HL-60 (cell line): ENCODE measurements at regions not wholly inside any gene's neighbourhood (a gene's known extent, or its start where the extent isn't known, plus 50 kb on each side); places are given as distances from the start of the nearest gene placed in this dataset.

Experiments
- DNase-seq, 2 experiments: peaks; one replicate each; pipeline ENCODE4 v3.0.0-alpha.2; 2010 to 2020; ENCODE audit warnings: low read depth in 1 of 2, low spot score in 1 of 2
- H3K27ac ChIP-seq: fragments of 250-450 bp; sonication (Bioruptor Pico); replicated peaks from 2 replicates; pipeline ENCODE4 v1.5.1; 2020; ENCODE audit warnings: mild to moderate bottlenecking, moderate library complexity
- H3K27me3 ChIP-seq: fragments of 250-450 bp; sonication (Bioruptor Pico); 2 replicates; pipeline ENCODE4 v1.5.1; 2021; ENCODE audit warnings: mild to moderate bottlenecking, moderate library complexity; ENCODE audit not compliant: insufficient read depth, poor library complexity, severe bottlenecking
- H3K4me3 ChIP-seq: replicated peaks from 2 replicates; pipeline ENCODE4 v1.5.1; 2011; ENCODE audit warnings: mild to moderate bottlenecking, control low read depth, low read length; ENCODE audit not compliant: insufficient read depth
- GABPA ChIP-seq: IDR thresholded peaks from 2 replicates; pipeline ENCODE4 v1.6.1; 2012; ENCODE audit warnings: low read depth
- POLR2AphosphoS5 ChIP-seq: IDR thresholded peaks from 2 replicates; pipeline ENCODE4 v1.6.1; 2012; ENCODE audit warnings: low read depth
- SPI1 ChIP-seq: IDR thresholded peaks from 2 replicates; pipeline ENCODE4 v1.6.1; 2012; ENCODE audit warnings: low read depth, mild to moderate bottlenecking, borderline replicate concordance
- TF ChIP-seq, protein P1 (sequence below): IDR thresholded peaks from one replicate; pipeline ENCODE4 v1.5.1; 2011; ENCODE audit warnings: low read length, control low read depth, inconsistent platforms; ENCODE audit not compliant: insufficient read depth
- TF ChIP-seq, protein P2 (sequence below): IDR thresholded peaks from 2 replicates; pipeline ENCODE4 v1.6.1; 2012; ENCODE audit warnings: low read depth; ENCODE audit not compliant: insufficient replicate concordance

DNA sequence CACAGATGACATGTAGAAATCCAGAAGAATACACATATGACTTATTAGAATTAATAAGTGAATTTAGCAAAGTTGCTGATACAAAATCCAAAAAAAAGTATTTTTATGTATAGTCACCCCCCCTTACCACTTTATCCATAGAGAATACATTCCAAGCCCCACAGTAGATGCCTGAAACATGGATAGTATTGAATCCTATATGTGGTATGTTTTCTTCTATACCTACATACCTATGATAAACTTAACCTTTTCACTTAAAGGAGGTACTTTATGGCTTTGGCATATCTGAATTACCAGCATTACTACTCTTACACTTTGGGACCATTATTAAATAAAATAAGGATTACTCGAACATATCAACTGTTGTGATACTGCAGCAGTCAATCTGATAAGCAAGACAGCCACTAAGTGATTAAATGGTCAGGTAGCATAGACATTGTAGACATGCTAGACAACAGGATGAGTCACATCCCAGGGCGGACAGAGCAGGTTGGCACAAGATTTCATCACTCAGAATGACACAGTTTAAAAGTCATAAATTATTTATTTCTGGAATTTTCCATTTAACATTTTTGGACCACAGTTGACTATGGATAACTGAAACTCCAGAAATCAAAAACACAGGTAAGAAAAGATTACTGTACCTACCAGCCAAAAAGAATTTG, 208.2 kb upstream of the CHAC2 start:
- no peak for TF ChIP-seq POLR2AphosphoS5
- TF ChIP-seq, protein P1, sequence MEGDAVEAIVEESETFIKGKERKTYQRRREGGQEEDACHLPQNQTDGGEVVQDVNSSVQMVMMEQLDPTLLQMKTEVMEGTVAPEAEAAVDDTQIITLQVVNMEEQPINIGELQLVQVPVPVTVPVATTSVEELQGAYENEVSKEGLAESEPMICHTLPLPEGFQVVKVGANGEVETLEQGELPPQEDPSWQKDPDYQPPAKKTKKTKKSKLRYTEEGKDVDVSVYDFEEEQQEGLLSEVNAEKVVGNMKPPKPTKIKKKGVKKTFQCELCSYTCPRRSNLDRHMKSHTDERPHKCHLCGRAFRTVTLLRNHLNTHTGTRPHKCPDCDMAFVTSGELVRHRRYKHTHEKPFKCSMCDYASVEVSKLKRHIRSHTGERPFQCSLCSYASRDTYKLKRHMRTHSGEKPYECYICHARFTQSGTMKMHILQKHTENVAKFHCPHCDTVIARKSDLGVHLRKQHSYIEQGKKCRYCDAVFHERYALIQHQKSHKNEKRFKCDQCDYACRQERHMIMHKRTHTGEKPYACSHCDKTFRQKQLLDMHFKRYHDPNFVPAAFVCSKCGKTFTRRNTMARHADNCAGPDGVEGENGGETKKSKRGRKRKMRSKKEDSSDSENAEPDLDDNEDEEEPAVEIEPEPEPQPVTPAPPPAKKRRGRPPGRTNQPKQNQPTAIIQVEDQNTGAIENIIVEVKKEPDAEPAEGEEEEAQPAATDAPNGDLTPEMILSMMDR: no peak
- Histone ChIP-seq H3K27me3 (no peaks in the 10 kb centered on the region), H3K27ac (no peak overlapping the region), H3K4me3 (no peak overlapping the region)
- DNase-seq: no peak

DNA sequence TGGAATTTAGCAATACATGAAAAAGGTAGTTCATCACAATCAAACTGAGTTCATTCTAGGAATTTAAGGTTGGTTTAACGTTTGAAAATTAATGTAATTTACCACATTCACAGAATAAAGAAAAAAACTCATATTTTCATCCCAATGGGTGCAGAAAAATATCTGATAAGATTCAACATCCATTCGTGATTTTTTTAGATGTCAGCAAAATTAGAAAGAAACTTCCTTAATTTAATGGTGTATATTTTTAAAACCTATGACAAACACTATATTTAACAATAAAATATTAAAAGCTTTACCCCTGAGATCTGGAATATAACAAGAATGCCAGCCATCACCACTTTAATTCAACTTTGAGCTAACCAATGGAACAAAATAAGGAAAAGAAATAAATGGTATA, 208.7 kb upstream of the CHAC2 start:
- Histone ChIP-seq H3K27me3 (no peaks in the 10 kb centered on the region), H3K4me3 (no peak overlapping the region), H3K27ac (no peak overlapping the region)
- TF ChIP-seq, protein P1: no peak
- TF ChIP-seq POLR2AphosphoS5 (no peak), SPI1 (no peak), GABPA (no peak)
- TF ChIP-seq, protein P2, sequence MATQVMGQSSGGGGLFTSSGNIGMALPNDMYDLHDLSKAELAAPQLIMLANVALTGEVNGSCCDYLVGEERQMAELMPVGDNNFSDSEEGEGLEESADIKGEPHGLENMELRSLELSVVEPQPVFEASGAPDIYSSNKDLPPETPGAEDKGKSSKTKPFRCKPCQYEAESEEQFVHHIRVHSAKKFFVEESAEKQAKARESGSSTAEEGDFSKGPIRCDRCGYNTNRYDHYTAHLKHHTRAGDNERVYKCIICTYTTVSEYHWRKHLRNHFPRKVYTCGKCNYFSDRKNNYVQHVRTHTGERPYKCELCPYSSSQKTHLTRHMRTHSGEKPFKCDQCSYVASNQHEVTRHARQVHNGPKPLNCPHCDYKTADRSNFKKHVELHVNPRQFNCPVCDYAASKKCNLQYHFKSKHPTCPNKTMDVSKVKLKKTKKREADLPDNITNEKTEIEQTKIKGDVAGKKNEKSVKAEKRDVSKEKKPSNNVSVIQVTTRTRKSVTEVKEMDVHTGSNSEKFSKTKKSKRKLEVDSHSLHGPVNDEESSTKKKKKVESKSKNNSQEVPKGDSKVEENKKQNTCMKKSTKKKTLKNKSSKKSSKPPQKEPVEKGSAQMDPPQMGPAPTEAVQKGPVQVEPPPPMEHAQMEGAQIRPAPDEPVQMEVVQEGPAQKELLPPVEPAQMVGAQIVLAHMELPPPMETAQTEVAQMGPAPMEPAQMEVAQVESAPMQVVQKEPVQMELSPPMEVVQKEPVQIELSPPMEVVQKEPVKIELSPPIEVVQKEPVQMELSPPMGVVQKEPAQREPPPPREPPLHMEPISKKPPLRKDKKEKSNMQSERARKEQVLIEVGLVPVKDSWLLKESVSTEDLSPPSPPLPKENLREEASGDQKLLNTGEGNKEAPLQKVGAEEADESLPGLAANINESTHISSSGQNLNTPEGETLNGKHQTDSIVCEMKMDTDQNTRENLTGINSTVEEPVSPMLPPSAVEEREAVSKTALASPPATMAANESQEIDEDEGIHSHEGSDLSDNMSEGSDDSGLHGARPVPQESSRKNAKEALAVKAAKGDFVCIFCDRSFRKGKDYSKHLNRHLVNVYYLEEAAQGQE: no peak
- DNase-seq: no peak

DNA sequence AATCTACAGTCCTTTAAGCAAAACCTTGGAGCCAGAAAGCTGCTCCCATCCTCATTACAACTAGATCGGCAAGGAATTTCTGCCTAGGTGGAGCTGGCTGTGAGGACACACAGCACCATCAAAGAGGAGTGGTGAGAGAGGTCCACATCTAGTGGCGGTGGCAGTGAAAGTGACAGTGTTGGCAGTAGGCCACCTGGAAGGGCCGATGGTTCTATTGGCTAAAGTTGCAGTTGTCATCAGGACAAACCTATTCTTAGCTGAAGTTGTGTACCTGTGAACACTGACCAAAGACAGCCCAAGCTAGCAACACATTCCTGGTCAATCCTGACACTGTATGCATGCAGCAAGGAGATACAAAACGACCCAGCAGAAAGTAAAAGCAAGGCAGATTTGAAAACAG, 218.1 kb upstream of the CHAC2 start:
- Histone ChIP-seq H3K4me3 (no peak overlapping the region), H3K27me3 (no peaks in the 10 kb centered on the region), H3K27ac (no peak overlapping the region)
- TF ChIP-seq, protein P1: no peak
- no peak for TF ChIP-seq SPI1
- TF ChIP-seq POLR2AphosphoS5: no peak
- TF ChIP-seq GABPA: no peak
- TF ChIP-seq, protein P2: no peak
- no peak for DNase-seq

DNA sequence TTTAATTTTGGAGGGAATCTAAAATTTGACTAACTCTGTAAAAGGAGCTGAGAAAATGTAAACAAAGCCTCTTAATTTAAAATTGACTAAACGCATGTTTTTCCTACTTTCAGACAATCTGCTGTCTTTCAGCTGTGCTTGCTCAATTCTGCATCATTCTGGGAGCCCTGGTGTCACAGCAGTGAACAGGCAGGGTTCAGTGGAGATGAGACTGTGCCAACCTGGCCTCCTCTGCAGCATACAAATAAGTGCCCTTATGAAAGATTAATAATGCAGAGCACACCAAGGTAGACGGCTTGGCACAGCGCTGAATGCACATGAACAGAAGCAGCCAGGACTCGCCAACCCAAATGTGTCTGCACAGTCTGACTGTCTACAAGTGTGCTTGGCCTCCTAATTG, 222.0 kb upstream of the CHAC2 start:
- Histone ChIP-seq H3K27me3 (no peaks in the 10 kb centered on the region), H3K4me3 (no peak overlapping the region), H3K27ac (no peak overlapping the region)
- no peak for DNase-seq
- TF ChIP-seq, protein P2: no peak
- TF ChIP-seq, protein P1: no peak
- TF ChIP-seq SPI1 (no peak), POLR2AphosphoS5 (no peak), GABPA (no peak)
